HG02763 (cell line): ENCODE measurements at regions not wholly inside any gene's neighbourhood (a gene's known extent, or its start where the extent isn't known, plus 50 kb on each side); places are given as distances from the start of the nearest gene placed in this dataset.

Source experiments
- ATAC-seq: cut with Tn5 transposase; IDR thresholded peaks from one replicate; pipeline ENCODE4 v1.9.1; 2021; ENCODE audit warnings: mild to moderate bottlenecking, moderate library complexity; ENCODE audit not compliant: unreplicated experiment

DNA sequence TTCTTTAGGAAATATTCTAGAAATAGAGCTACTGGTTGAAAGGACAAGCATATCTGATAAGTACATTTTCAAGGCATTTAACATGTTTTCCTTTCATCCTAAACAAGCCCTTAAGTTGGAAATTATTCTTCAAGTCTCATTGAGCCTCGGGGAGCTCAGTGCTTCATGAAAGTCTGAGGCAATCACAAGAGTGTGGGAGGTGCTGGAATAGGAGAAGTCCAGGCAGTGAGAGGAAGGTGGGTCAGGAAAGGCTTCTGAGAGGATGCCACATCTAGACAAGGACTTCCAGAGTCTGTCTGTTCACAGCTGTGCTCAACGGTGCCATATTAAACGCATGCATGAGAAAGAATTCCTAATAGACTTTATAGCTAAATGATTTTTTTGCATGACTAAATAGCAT, 69.8 kb downstream of the CD83 start:
- no peak for ATAC-seq

- no peak for ATAC-seq
Measured at GRCh38 chr6:14189074-14189473, 71.5 kb downstream of the CD83 start.

DNA sequence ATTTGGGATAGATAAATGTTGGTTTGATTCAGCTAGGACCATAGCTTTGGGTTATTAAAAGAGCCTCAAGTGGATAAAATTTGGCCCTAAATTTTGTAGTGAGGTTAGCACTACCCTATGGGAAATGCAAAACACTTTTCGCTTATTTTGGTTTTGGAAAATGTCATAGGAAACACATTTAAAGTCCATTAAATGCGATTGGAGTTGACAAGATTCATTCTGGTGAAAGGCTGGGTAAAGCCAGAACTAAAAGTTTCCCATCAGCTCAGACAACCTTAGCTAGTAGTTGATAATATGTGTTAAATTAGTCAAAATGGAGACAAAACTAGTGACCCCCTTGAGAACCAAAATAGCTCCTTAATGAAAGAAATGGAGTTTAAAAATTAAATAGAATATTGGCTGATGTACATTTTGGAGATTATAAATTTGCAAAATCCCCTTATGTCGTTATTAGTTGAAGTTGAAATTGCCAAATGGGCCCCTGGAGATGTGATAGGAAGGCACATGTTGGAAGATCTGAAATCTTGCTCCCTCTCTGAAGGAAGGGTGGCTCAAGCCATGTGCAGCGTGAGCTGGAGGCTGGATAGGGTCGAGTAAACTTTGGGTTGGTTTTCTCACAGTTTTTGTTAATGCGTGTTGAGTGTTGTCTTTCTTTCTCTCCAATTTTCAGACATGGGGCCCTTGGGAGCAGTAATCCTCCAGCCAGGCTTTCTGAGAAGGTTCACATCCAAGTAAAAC, 72.8 kb downstream of the CD83 start:
- no peak for ATAC-seq

DNA sequence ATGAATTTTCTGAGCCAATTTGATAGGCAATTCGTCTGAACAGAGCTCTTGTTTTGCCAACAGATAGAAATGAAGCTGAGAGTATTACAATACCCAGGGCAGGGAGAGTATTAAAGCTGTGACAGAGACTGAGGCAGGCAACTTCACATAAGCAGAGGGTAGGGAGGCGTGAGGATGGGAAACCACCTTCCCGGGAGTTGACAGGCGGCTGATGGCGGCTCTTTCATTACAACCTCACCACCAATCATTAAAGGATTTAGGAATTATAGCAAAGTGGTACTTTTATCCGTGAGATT, 73.3 kb downstream of the CD83 start:
- no peak for ATAC-seq

- no peak for ATAC-seq
Measured at GRCh38 chr6:14191761-14192160, 74.2 kb downstream of the CD83 start.

DNA sequence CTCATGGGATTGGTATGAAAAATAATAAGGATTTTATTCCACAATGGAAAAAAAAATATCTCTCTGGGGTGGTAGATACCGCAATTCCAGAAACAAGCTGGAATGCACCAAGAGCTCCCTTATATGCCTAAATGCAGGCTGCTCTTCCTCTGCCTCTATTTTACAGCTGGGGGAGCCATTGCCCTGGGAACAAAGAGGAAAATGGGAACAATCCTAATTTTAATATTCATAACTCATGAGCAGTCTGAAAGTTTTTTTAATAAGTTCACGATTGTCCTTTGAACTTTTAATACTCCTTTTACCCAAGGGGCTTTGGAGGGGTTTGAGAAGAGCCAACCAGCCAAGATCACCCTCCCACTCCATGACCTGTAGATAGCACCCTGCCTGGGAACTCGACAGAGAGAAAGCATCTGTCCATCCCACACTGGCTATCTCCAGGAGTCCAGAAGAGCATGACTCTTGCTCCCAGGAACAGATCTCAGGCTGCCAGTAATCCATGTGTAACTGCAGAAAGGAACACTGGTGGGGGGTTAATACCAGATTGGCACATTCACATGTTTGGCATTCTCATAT, 74.7 kb downstream of the CD83 start:
- no peak for ATAC-seq

DNA sequence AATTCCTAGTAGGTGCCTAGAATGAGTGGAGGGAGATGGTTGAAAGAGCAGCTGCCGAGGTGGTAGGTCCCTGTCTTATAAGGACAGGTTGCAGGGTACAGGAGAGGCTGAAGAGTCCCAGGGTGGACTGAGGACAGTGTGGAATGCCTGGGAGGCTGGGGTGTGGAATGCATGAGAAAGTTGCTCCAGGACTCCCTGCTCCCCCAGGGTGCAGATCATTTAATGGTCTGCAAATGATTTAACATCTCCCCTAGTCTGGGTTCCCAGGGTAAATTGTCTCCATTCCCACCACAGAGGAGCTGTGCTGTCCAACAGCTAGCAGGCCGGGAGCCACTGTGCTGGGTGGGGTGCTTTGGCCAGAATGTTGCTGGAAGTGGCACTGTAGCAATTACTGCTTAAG, 76.0 kb downstream of the CD83 start:
- no peak for ATAC-seq

DNA sequence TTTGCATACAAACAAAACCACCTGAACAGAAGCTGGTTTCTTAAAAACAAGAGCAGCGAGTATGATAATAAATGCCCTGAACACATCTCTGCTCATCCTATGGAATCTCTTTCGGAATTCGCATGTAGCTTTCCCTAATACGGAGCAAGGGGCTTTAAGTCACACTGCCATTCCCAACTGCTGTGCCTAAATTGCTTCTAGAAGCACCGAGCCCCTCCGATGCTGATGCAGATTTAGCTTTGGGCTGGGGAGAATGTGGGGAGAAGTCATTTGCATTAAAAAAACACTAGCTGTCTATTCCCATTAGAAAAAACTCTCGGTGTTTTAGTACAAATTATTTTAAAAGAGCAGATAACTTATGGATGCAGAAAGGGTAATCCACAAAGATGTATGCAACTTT, 76.9 kb downstream of the CD83 start:
- ATAC-seq = no peak

- ATAC-seq = no peak
Measured at GRCh38 chr6:14194976-14195375, 77.4 kb downstream of the CD83 start.

- no peak for ATAC-seq
Measured at GRCh38 chr6:14196026-14196425, 78.5 kb downstream of the CD83 start.

DNA sequence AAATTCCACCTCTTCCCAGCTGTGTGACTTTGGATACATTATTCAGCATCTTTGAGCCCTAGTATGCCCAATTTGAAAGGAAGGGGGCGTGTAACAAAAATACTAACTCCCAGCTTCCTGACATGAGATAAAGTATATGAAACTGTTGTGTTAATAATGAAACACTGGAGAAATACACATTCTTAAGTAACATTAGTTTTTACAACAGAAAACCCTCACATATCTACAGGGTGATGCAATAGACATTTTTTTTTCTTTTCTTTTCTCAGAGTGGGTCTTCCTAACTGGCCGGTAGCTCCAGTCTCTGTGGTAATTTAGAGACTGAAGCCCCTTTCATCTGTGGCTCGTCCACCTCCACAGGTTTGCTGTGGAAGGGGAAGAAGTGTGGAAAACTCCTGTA, 79.5 kb downstream of the CD83 start:
- ATAC-seq = no peak

DNA sequence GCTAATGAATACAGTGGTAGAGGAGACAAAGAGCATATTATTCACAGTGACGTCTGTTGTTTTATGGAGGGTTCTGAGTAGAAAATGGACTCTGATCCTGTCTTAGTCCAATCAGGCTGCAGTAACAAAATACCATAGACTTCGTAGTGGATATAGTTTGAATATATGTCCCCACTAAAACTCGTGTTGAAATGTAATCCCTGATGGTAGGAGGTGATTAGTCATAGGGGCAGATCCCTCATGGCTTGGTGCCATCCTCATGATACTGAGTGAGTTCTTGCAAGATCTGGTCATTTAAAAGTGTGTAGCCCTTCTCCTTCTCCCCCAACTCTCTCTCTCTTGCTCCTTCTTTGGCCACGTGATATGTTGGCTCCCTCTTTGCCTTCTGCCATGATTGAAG, 82.5 kb downstream of the CD83 start:
- no peak for ATAC-seq

DNA sequence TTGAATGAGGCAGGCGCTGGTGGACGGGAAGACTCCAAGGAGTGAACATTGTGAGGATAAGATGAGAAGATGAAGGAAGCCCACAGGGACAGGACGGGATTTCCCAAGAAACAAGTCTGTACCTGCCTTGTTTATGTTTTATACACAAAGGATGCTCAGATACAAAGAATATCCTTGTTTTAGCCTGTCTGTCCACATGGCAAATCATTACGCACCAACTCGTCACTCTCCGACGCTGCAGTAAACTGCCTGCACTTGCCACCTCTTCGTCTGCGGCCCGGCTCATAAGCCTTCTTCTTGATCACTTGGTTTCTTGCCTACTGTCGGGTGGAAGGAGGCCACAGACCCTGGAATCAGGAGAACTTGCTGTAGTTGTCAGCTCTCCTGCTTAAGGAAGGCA, 85.4 kb downstream of the CD83 start:
- ATAC-seq = no peak

- no peak for ATAC-seq
Measured at GRCh38 chr6:14206391-14206790, 88.8 kb downstream of the CD83 start.

DNA sequence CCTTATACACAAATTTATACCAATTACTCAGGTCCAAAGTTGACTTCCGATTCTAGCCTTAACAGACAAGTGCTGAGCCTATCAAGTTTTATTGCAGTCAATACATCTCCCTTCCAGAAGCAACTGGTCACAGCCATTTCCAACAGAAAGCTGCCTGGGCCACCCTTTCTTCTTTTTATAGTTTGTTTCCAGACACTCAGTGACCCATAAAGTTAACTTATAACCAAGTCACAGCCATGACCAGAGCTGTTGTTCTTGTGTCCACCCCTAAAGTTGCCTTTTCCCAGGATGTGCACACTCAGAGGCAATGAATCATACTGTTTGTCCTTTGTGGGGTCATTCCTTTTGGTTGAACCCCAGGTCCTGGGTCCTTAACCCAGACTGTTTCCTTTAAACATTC, 89.9 kb downstream of the CD83 start:
- ATAC-seq = no peak

- no peak for ATAC-seq
Measured at GRCh38 chr6:14209000-14209399, 91.4 kb downstream of the CD83 start.

DNA sequence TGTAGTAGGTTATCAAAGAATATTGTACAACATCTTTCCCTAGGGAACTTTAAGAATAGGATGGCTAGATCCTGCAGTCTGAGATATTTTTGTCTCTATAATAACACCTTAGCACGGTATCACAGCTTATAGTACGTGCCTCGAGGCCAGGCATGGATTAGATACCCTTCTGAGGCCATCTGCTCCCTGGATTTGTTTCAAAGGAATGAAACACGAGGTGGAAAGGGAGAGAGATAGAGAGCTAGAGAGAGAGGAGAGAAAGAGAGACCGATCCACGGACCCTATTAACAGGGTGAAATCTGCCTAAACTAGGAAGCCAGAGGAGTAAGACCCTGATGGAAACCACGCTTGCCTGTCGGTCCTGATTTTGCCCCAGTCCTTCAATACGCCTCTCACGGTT, 92.5 kb downstream of the CD83 start:
- ATAC-seq = no peak

GRCh38 chr6:14210663-14211561, 93.3 kb downstream of the CD83 start:
- peak; percentile 89 for ATAC-seq

DNA sequence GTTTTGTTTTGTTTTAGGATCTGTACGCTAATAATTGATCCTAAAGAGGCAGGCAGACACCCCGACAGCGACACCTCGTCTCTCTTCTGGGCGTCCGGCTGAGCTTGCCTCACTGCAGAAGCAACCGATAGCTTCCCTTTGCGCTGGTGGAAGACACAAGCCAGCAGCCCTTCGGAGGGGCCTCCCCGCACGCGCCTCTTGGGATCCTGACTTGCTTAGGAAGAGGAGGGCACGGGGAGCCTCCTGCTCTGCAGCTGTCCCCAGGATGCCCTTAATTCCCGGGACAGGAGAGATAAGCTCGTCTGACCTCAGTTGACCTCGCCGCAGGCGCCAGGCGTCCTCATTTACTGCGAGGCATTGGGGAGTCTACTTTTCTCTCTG, 94.0 kb downstream of the CD83 start:
- peak; percentile 4 for ATAC-seq

DNA sequence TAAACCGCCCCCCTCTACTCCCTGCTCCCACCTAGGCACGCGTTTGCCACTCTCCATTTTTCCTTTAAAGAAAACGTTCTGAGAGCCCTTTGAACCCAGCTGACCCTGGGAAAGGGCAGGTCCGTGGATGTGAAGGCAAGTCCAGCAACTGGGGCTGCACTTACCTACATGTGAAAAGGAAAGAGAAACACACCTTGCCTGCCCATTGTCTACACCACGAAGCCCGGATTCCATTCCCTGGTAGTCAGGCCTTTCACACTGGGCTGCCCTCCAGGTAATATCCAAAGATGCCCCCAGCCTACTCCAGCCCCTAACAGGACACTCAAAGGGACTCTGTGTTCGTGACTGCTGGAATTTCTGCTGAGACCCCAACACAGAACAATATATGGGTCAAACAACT, 94.4 kb downstream of the CD83 start:
- no peak for ATAC-seq

DNA sequence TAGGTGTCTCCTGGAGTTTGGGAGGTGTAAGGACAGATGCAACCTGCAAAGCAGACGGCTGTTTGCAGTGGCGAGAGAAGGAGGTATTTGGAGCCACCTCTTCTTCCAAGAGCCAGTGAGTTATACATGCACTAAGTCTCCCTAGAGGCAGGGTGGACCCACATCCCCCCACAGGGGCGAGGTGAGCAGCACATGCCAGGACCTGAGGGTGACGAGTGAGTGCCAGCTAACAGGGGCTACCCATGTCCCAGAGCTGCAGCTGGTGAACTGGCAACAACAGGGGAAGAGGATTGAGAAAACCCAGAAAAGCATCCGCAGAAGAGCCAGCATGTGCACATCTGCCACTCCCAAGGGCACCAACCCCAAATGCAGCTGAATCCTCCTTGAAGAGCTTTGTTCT, 95.1 kb downstream of the CD83 start:
- ATAC-seq = no peak

DNA sequence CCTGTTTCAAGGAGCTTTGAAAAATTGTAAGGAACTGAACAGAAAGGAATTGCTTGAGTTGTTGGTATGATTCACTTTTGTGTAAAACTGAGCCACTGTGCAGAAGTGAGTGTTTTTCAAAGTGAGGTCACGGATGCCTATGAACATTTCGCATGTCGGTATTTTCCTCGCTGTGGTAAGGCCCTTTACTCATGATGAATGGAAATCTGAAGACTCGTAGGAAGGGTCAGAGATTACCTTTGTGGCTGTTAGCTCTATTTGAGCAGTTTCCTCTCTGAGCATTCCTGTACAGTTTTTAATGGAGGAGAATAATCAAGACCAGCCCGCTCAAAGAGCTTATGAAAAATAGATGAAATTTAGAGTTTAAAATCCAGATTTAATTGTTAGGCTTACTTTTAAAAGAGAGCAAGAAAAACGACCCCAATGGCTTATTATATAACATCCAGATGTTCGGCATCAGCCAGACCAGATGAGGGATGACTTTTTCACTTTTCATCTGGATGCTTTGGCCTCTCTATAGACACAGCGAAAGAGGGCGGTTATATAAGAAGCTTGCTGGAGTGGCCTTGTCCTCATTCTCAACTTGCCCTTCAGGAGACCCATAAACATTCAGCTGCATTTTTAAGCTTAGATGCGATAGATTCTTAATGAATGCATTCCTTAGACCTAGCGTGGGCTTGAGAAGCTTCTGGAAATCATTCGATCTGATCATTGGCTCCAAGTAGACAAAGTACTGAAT, 99.5 kb downstream of the CD83 start:
- ATAC-seq = no peak
